ENCODE measurements at regions not wholly inside any gene's neighbourhood (a gene's known extent, or its start where the extent isn't known, plus 50 kb on each side); places are given as distances from the start of the nearest gene placed in this dataset.

GRCh38 chr14:71684323-71684722 is 247.9 kb upstream of the RGS6 start:
- TF ChIP-seq, protein P1, sequence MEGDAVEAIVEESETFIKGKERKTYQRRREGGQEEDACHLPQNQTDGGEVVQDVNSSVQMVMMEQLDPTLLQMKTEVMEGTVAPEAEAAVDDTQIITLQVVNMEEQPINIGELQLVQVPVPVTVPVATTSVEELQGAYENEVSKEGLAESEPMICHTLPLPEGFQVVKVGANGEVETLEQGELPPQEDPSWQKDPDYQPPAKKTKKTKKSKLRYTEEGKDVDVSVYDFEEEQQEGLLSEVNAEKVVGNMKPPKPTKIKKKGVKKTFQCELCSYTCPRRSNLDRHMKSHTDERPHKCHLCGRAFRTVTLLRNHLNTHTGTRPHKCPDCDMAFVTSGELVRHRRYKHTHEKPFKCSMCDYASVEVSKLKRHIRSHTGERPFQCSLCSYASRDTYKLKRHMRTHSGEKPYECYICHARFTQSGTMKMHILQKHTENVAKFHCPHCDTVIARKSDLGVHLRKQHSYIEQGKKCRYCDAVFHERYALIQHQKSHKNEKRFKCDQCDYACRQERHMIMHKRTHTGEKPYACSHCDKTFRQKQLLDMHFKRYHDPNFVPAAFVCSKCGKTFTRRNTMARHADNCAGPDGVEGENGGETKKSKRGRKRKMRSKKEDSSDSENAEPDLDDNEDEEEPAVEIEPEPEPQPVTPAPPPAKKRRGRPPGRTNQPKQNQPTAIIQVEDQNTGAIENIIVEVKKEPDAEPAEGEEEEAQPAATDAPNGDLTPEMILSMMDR (IDR thresholded peaks at IDR 0.05; ENCODE audit: insufficient read depth, low read length, poor library complexity, severe bottlenecking) = no peak
- TF ChIP-seq EZH2phosphoT487 (conservative IDR thresholded peaks at IDR 0.05; ENCODE audit: low read length) = no peak

All from SU-DHL-6 (cell line).